Uterus (tissue), 2 donors: ENCODE measurements at regions not wholly inside any gene's neighbourhood (a gene's known extent, or its start where the extent isn't known, plus 50 kb on each side); places are given as distances from the start of the nearest gene placed in this dataset.

Experiments used
- CTCF ChIP-seq, 4 experiments: fragments of 200-600 bp in 2 of 4; fragments of 450-650 bp in 2 of 4; sonication (generic) in 2 of 4; IDR thresholded peaks; one replicate each; pipeline ENCODE4 v1.5.1; 2016 to 2019; ENCODE audit warnings: antibody characterized with exemption in 4 of 4, mild to moderate bottlenecking in 2 of 4, moderate library complexity in 1 of 4
- POLR2A ChIP-seq, 2 donors: fragments of 450-650 bp; IDR thresholded peaks; one replicate each; pipeline ENCODE4 v1.6.1; 2016; ENCODE audit warnings: antibody characterized with exemption in 2 of 2, mild to moderate bottlenecking in 1 of 2, moderate library complexity in 1 of 2

- TF ChIP-seq POLR2A (IDR thresholded peaks at IDR 0.05) (no peak), CTCF (IDR thresholded peaks at IDR 0.05) (no peak)
These were observed 247.9 kb downstream of the BAMBI start for GRCh38 chr10:28925121-28925663.
